ENCODE measurements at regions not wholly inside any gene's neighbourhood (a gene's known extent, or its start where the extent isn't known, plus 50 kb on each side); places are given as distances from the start of the nearest gene placed in this dataset.

DNA sequence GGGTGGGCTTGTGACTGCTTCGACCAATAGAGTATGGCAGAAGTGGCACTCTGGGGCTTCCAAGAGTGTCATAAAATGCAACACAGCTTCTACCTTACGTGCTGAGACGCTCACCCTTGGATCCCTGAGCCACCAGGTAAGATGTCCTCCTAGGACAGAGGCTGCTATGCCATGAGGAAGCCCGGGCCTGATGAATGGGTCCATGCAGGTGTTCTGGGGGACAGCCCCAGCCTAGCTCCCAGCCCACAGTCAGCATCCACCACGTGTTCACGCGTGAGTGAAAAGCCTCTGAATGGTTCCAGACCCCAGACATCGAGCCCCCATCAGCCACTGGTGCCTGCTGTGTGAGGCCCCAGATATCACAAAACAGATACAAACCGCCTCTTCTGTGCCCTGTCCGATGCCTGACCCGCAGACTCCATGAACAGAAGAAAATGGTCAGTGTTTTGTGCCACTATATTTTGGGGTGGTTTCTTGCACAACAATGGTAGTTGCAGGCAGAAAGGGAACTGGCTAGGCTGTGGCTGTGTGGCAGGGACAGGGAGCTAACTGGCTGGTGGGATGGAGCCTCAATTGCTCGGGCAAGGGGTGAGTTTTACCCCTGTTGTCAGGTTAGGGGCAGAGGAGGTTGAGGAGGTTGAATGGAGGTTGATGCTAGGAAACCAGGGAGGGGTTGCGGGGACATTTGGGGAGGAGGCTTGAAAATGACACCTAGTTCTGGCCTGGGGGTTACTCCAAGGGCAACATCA lies 92.2 kb downstream of the LINGO1 start:
- DNase-seq: no peak

DNA sequence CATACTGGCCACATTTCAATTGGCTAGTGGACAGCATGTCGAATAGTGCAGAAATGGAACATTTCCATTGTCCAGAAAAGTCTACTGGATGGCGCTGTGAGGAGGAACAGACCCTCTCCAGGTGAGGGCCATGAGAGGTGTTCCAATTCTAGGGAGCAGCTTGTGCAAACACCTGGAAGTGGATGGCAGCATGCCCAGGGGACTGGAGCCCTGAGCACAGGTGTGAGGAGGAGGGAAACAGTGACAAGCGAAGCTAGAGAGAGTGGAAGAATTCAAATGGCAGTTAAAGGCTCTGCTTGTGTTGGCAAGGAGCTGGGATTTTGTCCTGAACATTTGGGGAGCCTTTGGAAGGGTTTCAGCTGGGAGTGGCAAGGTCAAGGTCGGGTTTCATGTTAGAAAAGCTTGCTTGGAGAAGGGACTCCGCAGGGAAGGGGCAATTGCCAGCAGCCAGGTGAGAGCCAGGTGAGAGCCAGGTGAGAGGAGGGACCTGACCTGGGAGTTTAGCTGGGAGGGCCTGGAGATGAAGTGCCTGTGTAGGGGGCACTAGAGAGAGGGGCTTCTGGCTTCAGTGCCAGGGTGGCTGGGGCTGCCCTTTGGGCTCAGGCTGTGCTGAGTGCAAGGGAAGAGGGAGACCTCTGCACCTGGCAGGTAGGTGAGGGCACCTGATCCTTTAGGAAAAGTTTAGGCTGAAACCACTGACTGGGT lies 93.8 kb downstream of the LINGO1 start:
- no peak for DNase-seq

DNA sequence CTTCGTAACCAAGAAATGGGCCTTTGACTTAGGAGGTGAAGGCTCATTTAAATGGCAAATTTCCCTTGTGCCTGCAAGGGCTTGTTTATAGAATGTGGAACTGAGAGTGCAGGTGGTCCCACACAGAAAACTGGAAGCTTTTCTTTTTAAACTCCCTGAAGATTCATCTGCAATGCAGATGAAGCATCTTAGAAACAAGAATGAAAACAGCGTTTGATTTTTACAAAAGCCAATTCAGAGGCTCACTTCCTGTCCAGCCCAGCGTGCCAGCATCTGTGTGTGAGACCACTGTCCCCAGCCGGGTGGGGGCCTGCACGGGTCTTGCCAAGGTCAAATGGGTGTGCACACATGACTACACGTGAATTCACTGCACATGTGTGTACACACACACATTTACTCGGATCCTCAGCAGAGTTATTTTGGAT lies 94.7 kb downstream of the LINGO1 start:
- DNase-seq: no peak

DNA sequence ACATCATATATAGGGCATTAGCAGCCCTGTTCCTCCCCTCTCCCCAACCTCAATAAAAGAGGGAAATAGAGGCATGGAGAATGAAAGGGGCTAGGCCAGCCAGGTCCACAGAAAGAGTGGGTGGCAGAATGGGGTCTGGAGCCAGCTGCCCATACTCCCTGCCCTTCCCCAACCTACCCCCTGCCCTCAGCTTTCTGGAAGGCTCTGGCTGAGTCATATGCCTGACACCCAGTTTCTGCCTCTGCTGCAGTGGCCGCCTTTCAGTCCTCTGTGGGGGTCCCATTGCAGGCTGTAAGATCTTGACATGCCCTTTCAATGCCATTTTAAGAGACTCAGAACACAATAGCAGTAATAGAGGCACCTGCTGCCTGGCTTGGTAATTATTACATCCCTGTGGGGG lies 95.7 kb downstream of the LINGO1 start:
- DNase-seq: no peak

DNA sequence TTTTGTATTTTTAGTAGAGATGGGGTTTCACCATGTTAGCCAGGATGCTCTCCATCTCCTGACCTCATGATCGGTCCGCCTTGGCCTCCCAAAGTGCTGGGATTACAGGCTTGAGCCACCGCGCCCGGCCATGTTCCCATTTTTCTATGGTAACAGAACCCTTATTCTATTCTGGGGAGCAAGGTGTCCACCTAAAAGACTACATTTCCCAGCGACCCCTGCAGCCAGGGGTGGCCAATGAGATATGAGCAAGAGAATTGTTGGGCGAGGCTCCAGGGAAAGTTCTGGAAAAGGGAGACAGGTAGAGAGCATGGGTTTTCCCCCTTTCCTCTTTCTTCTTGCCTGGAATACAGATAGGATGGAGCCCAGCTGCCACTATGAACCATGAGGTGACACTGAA lies 96.9 kb downstream of the LINGO1 start:
- no peak for DNase-seq
